GM23338 (cell line): ENCODE measurements at regions not wholly inside any gene's neighbourhood (a gene's known extent, or its start where the extent isn't known, plus 50 kb on each side); places are given as distances from the start of the nearest gene placed in this dataset.

Experiments
- ATAC-seq: fragments of 200-7000 bp; cut with Tn5 transposase; 3 replicates; pipeline ENCODE4 v1.9.1; 2020
- DNase-seq: peaks from one replicate; pipeline ENCODE4 v3.0.0-alpha.2; 2015; ENCODE audit warnings: low spot score
- H2AFZ ChIP-seq: fragments of 200-600 bp; sonication (generic); 2 replicates; pipeline ENCODE4 v1.8.0; 2016; ENCODE audit warnings: antibody characterized with exemption, mild to moderate bottlenecking, moderate library complexity
- H3F3A ChIP-seq: fragments of 200-600 bp; sonication (generic); replicated peaks from 2 replicates; pipeline ENCODE4 v1.8.0; 2017; ENCODE audit warnings: antibody characterized with exemption, mixed run types, low read depth
- H3K27ac ChIP-seq: fragments of 200-600 bp; sonication (generic); 2 replicates; pipeline ENCODE4 v1.6.1; 2016; ENCODE audit warnings: low read depth
- H3K27me3 ChIP-seq: fragments of 200-600 bp; sonication (generic); 2 replicates; pipeline ENCODE4 v1.8.0; 2016; ENCODE audit warnings: mild to moderate bottlenecking, mixed run types, moderate library complexity; ENCODE audit not compliant: insufficient read depth
- H3K36me3 ChIP-seq: fragments of 200-600 bp; sonication (generic); 2 replicates; pipeline ENCODE4 v1.8.0; 2016; ENCODE audit warnings: mild to moderate bottlenecking; ENCODE audit not compliant: insufficient read depth
- H3K4me1 ChIP-seq: fragments of 200-600 bp; sonication (generic); 2 replicates; pipeline ENCODE4 v1.8.0; 2016; ENCODE audit warnings: mild to moderate bottlenecking, moderate library complexity; ENCODE audit not compliant: insufficient read depth
- H3K4me2 ChIP-seq: fragments of 200-600 bp; sonication (generic); 2 replicates; pipeline ENCODE4 v1.7.1; 2017; ENCODE audit warnings: mixed run types
- H3K4me3 ChIP-seq: fragments of 200-600 bp; sonication (generic); 2 replicates; pipeline ENCODE4 v1.6.1; 2016; ENCODE audit warnings: mixed run types
- H3K79me2 ChIP-seq: fragments of 200-600 bp; sonication (generic); replicated peaks from 2 replicates; pipeline ENCODE4 v1.8.0; 2017; ENCODE audit warnings: mild to moderate bottlenecking; ENCODE audit not compliant: insufficient read depth
- H3K9me2 ChIP-seq: fragments of 200-600 bp; sonication (generic); 2 replicates; pipeline ENCODE4 v1.8.0; 2017; ENCODE audit not compliant: insufficient read depth
- H4K20me1 ChIP-seq: fragments of 200-600 bp; sonication (generic); replicated peaks from 2 replicates; pipeline ENCODE4 v1.8.0; 2017; ENCODE audit warnings: mild to moderate bottlenecking; ENCODE audit not compliant: insufficient read depth
- H3K27ac Mint-ChIP-seq: 2 replicates; pipeline ENCODE4 v1.8.0; 2020; ENCODE audit warnings: inconsistent platforms, mild to moderate bottlenecking, moderate library complexity, mixed read lengths
- H3K27me3 Mint-ChIP-seq: 3 replicates; pipeline ENCODE4 v1.8.0; 2022; ENCODE audit warnings: low read depth, mild to moderate bottlenecking, moderate library complexity, mixed read lengths, inconsistent platforms; ENCODE audit not compliant: insufficient read depth, poor library complexity
- H3K36me3 Mint-ChIP-seq: 3 replicates; pipeline ENCODE4 v1.8.0; 2021; ENCODE audit warnings: low read depth, mild to moderate bottlenecking, inconsistent platforms, moderate library complexity, mixed read lengths
- H3K4me1 Mint-ChIP-seq: 3 replicates; pipeline ENCODE4 v1.8.0; 2020; ENCODE audit warnings: mild to moderate bottlenecking, inconsistent platforms, mixed read lengths
- H3K4me3 Mint-ChIP-seq: 3 replicates; pipeline ENCODE4 v1.8.0; 2021; ENCODE audit warnings: moderate library complexity, mild to moderate bottlenecking, inconsistent platforms, mixed read lengths
- H3K9me3 Mint-ChIP-seq: 3 replicates; pipeline ENCODE4 v1.8.0; 2020; ENCODE audit warnings: moderate library complexity, mild to moderate bottlenecking, inconsistent platforms, mixed read lengths
- CREB1 ChIP-seq: fragments of 250-450 bp; sonication (Bioruptor Pico); IDR thresholded peaks from 2 replicates; pipeline ENCODE4 v1.5.0; 2020; ENCODE audit warnings: low read depth, mild to moderate bottlenecking, moderate library complexity
- EZH2phosphoT487 ChIP-seq: fragments of 200-600 bp; sonication (generic); IDR thresholded peaks from one replicate; pipeline ENCODE4 v1.8.1; 2018; ENCODE audit warnings: antibody characterized with exemption; ENCODE audit not compliant: unreplicated experiment
- JUNB ChIP-seq: IDR thresholded peaks from one replicate; pipeline ENCODE4 v1.6.1; 2016; ENCODE audit warnings: antibody characterized with exemption; ENCODE audit not compliant: unreplicated experiment
- NANOG ChIP-seq: IDR thresholded peaks from 2 replicates; pipeline ENCODE4 v1.6.1; 2016; ENCODE audit warnings: antibody characterized with exemption, borderline replicate concordance
- POLR2AphosphoS5 ChIP-seq: IDR thresholded peaks from 2 replicates; pipeline ENCODE4 v1.6.1; 2016; ENCODE audit warnings: antibody characterized with exemption, low read depth
- ZNF114 ChIP-seq: fragments of 250-450 bp; sonication (Bioruptor Pico); IDR thresholded peaks from 2 replicates; pipeline ENCODE4 v1.5.0; 2020; ENCODE audit warnings: mild to moderate bottlenecking, moderate library complexity
- ZNF331 ChIP-seq: fragments of 250-450 bp; sonication (Bioruptor Pico); IDR thresholded peaks from 2 replicates; pipeline ENCODE4 v1.5.0; 2020; ENCODE audit warnings: low read depth, mild to moderate bottlenecking, moderate library complexity
- TF ChIP-seq, protein P1 (sequence below): IDR thresholded peaks from 2 replicates; pipeline ENCODE4 v1.6.1; 2016; ENCODE audit warnings: antibody characterized with exemption
- TF ChIP-seq, protein P2 (sequence below), 2 experiments: fragments of 200-600 bp in 1 of 2; sonication (generic) in 1 of 2; conservative IDR thresholded peaks; 2 replicates each; pipeline versions ENCODE4 v1.5.1 to v1.6.1; 2016 to 2017; ENCODE audit warnings: antibody characterized with exemption in 2 of 2, low read depth in 2 of 2, mild to moderate bottlenecking in 2 of 2, moderate library complexity in 1 of 2
- TF ChIP-seq, protein P3 (sequence below): IDR thresholded peaks from one replicate; pipeline ENCODE4 v1.6.1; 2018; ENCODE audit warnings: antibody characterized with exemption; ENCODE audit not compliant: unreplicated experiment
- TF ChIP-seq, protein P4 (sequence below): fragments of 250-450 bp; sonication (Bioruptor Pico); IDR thresholded peaks from 2 replicates; pipeline ENCODE4 v1.5.0; 2020; ENCODE audit warnings: mild to moderate bottlenecking, moderate library complexity

DNA sequence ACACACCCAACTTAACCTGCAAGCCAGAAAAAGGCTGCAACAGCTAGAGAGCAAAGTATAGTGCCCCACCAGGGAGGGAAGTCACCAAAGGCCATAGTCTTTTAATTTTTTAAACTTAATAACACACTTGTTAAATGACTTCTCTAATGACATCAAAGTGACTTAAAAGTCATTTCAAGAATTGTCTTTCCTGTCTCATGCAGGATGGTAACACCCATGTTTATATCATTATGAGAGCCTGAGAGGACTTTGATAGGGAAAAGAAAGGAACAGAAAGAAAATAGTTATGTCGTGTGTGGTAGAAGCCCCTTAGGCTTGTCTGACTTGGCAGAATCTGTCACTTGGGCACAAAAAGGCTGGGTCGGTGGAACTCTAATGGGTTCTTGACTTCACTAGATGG, 57.9 kb upstream of the C2CD4B start:
- H3K27ac Mint-ChIP-seq: no peak overlapping the region
- no peaks in the 10 kb centered on the region for H3K36me3 ChIP-seq
- no peak overlapping the region for H3K4me3 Mint-ChIP-seq
- H3K27me3 Mint-ChIP-seq: peaks cover 1% of the 10 kb centered on the region
- DNase-seq (no peak), ATAC-seq (no peak)
- peak overlapping the region; percentile 90 for H2AFZ ChIP-seq
- no peaks in the 10 kb centered on the region for H3K4me1 ChIP-seq
- no peaks in the 10 kb centered on the region for H4K20me1 ChIP-seq
- H3K36me3 Mint-ChIP-seq: peaks cover 7% of the 10 kb centered on the region; the same call in 2 of the 3 replicates
- H3K27ac ChIP-seq: no peak overlapping the region
- H3K4me3 ChIP-seq: no peak overlapping the region
- TF ChIP-seq, protein P1, sequence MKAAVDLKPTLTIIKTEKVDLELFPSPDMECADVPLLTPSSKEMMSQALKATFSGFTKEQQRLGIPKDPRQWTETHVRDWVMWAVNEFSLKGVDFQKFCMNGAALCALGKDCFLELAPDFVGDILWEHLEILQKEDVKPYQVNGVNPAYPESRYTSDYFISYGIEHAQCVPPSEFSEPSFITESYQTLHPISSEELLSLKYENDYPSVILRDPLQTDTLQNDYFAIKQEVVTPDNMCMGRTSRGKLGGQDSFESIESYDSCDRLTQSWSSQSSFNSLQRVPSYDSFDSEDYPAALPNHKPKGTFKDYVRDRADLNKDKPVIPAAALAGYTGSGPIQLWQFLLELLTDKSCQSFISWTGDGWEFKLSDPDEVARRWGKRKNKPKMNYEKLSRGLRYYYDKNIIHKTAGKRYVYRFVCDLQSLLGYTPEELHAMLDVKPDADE: no peak
- TF ChIP-seq, protein P2, sequence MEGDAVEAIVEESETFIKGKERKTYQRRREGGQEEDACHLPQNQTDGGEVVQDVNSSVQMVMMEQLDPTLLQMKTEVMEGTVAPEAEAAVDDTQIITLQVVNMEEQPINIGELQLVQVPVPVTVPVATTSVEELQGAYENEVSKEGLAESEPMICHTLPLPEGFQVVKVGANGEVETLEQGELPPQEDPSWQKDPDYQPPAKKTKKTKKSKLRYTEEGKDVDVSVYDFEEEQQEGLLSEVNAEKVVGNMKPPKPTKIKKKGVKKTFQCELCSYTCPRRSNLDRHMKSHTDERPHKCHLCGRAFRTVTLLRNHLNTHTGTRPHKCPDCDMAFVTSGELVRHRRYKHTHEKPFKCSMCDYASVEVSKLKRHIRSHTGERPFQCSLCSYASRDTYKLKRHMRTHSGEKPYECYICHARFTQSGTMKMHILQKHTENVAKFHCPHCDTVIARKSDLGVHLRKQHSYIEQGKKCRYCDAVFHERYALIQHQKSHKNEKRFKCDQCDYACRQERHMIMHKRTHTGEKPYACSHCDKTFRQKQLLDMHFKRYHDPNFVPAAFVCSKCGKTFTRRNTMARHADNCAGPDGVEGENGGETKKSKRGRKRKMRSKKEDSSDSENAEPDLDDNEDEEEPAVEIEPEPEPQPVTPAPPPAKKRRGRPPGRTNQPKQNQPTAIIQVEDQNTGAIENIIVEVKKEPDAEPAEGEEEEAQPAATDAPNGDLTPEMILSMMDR (conservative IDR thresholded peaks at IDR 0.05; ENCODE audit: low read depth in 2 of 2): no peak
- no peak for TF ChIP-seq ZNF331 (CRISPR knock-in tag)
- TF ChIP-seq, protein P3, sequence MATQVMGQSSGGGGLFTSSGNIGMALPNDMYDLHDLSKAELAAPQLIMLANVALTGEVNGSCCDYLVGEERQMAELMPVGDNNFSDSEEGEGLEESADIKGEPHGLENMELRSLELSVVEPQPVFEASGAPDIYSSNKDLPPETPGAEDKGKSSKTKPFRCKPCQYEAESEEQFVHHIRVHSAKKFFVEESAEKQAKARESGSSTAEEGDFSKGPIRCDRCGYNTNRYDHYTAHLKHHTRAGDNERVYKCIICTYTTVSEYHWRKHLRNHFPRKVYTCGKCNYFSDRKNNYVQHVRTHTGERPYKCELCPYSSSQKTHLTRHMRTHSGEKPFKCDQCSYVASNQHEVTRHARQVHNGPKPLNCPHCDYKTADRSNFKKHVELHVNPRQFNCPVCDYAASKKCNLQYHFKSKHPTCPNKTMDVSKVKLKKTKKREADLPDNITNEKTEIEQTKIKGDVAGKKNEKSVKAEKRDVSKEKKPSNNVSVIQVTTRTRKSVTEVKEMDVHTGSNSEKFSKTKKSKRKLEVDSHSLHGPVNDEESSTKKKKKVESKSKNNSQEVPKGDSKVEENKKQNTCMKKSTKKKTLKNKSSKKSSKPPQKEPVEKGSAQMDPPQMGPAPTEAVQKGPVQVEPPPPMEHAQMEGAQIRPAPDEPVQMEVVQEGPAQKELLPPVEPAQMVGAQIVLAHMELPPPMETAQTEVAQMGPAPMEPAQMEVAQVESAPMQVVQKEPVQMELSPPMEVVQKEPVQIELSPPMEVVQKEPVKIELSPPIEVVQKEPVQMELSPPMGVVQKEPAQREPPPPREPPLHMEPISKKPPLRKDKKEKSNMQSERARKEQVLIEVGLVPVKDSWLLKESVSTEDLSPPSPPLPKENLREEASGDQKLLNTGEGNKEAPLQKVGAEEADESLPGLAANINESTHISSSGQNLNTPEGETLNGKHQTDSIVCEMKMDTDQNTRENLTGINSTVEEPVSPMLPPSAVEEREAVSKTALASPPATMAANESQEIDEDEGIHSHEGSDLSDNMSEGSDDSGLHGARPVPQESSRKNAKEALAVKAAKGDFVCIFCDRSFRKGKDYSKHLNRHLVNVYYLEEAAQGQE: no peak
- no peak overlapping the region for H3K4me2 ChIP-seq
- peaks cover 7% of the 10 kb centered on the region; the same call in 1 of the 2 replicates for H3K9me2 ChIP-seq
- H3F3A ChIP-seq: no peaks in the 10 kb centered on the region
- peaks cover 14% of the 10 kb centered on the region for H3K9me3 Mint-ChIP-seq
- H3K79me2 ChIP-seq: no peaks in the 10 kb centered on the region
- no peaks in the 10 kb centered on the region for H3K4me1 Mint-ChIP-seq
- H3K27me3 ChIP-seq: no peaks in the 10 kb centered on the region

DNA sequence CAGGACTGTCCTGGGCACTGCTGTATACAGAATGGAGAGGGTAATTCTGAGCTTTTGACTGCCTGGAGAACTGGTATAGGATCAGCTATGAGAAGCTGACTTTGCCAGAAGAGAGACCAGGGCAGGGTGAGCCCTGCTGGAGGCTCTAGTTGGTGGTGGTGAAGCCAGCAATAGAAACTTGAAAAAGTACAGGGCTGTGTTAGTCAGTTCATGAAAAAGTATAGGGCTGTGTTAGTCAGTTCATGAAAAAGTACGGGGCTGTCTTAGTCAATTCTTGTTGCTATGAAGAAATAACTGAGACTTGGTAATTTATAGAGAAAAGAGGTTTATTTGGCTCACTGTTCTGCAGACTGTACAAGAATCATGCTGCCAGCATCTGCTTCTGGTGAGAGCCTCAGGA, 63.5 kb upstream of the C2CD4B start:
- ATAC-seq (no peak), DNase-seq (no peak)
- H3K9me3 Mint-ChIP-seq: no peaks in the 10 kb centered on the region
- H3K4me3 Mint-ChIP-seq: no peak overlapping the region
- H3K27me3 ChIP-seq: no peaks in the 10 kb centered on the region
- H3K4me2 ChIP-seq: no peak overlapping the region
- no peaks in the 10 kb centered on the region for H3K9me2 ChIP-seq
- H3F3A ChIP-seq: no peaks in the 10 kb centered on the region
- H3K4me3 ChIP-seq: no peak overlapping the region
- H3K36me3 Mint-ChIP-seq: no peaks in the 10 kb centered on the region
- H3K27ac Mint-ChIP-seq: no peak overlapping the region
- H3K4me1 Mint-ChIP-seq: no peaks in the 10 kb centered on the region
- no peaks in the 10 kb centered on the region for H4K20me1 ChIP-seq
- H3K36me3 ChIP-seq: no peaks in the 10 kb centered on the region
- no peak overlapping the region for H3K27ac ChIP-seq
- H3K79me2 ChIP-seq: no peaks in the 10 kb centered on the region
- no peaks in the 10 kb centered on the region for H3K27me3 Mint-ChIP-seq
- H2AFZ ChIP-seq: no peak overlapping the region
- H3K4me1 ChIP-seq: no peaks in the 10 kb centered on the region
- TF ChIP-seq ZNF114 (CRISPR knock-in tag) (no peak), NANOG (no peak), JUNB (no peak), POLR2AphosphoS5 (no peak), EZH2phosphoT487 (no peak), CREB1 (no peak)
- TF ChIP-seq, protein P4, sequence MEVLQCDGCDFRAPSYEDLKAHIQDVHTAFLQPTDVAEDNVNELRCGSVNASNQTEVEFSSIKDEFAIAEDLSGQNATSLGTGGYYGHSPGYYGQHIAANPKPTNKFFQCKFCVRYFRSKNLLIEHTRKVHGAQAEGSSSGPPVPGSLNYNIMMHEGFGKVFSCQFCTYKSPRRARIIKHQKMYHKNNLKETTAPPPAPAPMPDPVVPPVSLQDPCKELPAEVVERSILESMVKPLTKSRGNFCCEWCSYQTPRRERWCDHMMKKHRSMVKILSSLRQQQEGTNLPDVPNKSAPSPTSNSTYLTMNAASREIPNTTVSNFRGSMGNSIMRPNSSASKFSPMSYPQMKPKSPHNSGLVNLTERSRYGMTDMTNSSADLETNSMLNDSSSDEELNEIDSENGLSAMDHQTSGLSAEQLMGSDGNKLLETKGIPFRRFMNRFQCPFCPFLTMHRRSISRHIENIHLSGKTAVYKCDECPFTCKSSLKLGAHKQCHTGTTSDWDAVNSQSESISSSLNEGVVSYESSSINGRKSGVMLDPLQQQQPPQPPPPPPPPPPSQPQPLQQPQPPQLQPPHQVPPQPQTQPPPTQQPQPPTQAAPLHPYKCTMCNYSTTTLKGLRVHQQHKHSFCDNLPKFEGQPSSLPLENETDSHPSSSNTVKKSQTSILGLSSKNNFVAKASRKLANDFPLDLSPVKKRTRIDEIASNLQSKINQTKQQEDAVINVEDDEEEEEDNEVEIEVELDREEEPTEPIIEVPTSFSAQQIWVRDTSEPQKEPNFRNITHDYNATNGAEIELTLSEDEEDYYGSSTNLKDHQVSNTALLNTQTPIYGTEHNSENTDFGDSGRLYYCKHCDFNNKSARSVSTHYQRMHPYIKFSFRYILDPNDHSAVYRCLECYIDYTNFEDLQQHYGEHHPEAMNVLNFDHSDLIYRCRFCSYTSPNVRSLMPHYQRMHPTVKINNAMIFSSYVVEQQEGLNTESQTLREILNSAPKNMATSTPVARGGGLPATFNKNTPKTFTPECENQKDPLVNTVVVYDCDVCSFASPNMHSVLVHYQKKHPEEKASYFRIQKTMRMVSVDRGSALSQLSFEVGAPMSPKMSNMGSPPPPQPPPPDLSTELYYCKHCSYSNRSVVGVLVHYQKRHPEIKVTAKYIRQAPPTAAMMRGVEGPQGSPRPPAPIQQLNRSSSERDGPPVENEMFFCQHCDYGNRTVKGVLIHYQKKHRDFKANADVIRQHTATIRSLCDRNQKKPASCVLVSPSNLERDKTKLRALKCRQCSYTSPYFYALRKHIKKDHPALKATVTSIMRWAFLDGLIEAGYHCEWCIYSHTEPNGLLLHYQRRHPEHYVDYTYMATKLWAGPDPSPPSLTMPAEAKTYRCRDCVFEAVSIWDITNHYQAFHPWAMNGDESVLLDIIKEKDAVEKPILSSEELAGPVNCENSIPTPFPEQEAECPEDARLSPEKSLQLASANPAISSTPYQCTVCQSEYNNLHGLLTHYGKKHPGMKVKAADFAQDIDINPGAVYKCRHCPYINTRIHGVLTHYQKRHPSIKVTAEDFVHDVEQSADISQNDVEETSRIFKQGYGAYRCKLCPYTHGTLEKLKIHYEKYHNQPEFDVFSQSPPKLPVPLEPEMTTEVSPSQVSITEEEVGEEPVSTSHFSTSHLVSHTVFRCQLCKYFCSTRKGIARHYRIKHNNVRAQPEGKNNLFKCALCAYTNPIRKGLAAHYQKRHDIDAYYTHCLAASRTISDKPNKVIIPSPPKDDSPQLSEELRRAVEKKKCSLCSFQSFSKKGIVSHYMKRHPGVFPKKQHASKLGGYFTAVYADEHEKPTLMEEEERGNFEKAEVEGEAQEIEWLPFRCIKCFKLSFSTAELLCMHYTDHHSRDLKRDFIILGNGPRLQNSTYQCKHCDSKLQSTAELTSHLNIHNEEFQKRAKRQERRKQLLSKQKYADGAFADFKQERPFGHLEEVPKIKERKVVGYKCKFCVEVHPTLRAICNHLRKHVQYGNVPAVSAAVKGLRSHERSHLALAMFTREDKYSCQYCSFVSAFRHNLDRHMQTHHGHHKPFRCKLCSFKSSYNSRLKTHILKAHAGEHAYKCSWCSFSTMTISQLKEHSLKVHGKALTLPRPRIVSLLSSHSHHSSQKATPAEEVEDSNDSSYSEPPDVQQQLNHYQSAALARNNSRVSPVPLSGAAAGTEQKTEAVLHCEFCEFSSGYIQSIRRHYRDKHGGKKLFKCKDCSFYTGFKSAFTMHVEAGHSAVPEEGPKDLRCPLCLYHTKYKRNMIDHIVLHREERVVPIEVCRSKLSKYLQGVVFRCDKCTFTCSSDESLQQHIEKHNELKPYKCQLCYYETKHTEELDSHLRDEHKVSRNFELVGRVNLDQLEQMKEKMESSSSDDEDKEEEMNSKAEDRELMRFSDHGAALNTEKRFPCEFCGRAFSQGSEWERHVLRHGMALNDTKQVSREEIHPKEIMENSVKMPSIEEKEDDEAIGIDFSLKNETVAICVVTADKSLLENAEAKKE (CRISPR knock-in tag): no peak
